Body of pancreas (tissue), 4 donors: ENCODE measurements at regions not wholly inside any gene's neighbourhood (a gene's known extent, or its start where the extent isn't known, plus 50 kb on each side); places are given as distances from the start of the nearest gene placed in this dataset.

Experiments
- ATAC-seq: fragments of 150-250 bp; one replicate; pipeline ENCODE4 v1.9.1; 2016
- DNase-seq, 4 donors: peaks; one replicate each; pipeline ENCODE4 v3.0.0-alpha.2; 2019
- H3K27ac ChIP-seq, 4 donors: fragments of 200-600 bp; sonication (generic); 1 replicate in 3 of 4; 2 replicates in 1 of 4; pipeline versions ENCODE4 v1.5.1 to v1.6.1; 2016 to 2019; ENCODE audit warnings: mild to moderate bottlenecking in 1 of 4, mixed read lengths in 1 of 4, moderate library complexity in 1 of 4
- H3K27me3 ChIP-seq, 2 donors: fragments of 200-600 bp; sonication (generic); one replicate each; pipeline ENCODE4 v1.6.0; 2016; ENCODE audit warnings: mild to moderate bottlenecking in 1 of 2
- H3K36me3 ChIP-seq, 2 donors: fragments of 200-600 bp; sonication (generic); replicated peaks in 1 of 2; 2 replicates each; pipeline ENCODE4 v1.5.1; 2016; ENCODE audit warnings: low read depth in 2 of 2; ENCODE audit not compliant: insufficient read depth in 1 of 2
- H3K4me1 ChIP-seq: fragments of 200-600 bp; sonication (generic); one replicate; pipeline ENCODE4 v1.6.0; 2016
- H3K4me3 ChIP-seq, 2 donors: fragments of 200-600 bp; sonication (generic); 1 replicate in 1 of 2; 2 replicates in 1 of 2; pipeline ENCODE4 v1.5.1; 2016 to 2019
- H3K9me3 ChIP-seq, 3 donors: fragments of 200-600 bp; sonication (generic); 1 replicate in 2 of 3; 2 replicates in 1 of 3; pipeline ENCODE4 v1.5.1; 2016
- CTCF ChIP-seq, 7 experiments: fragments of 450-650 bp in 4 of 7; fragments of 200-600 bp in 3 of 7; sonication (generic) in 3 of 7; IDR thresholded peaks; one replicate each; pipeline ENCODE4 v1.5.1; 2016 to 2019; ENCODE audit warnings: antibody characterized with exemption in 7 of 7
- POLR2A ChIP-seq, 3 donors: fragments of 450-650 bp; IDR thresholded peaks; one replicate each; pipeline ENCODE4 v1.6.1; 2016; ENCODE audit warnings: antibody characterized with exemption in 3 of 3, mild to moderate bottlenecking in 2 of 3
- WGBS, 2 donors: methylation state at CpG; one replicate each; pipeline ENCODE4 v1.1.5; 2017; 5-methylcytosine and 5-hydroxymethylcytosine counted together
- intact Hi-C: fragments of 100-400 bp; cut with DNase I; formaldehyde crosslinking; loops from one replicate; pipeline ENCODE4 v1.15.1; 2023

- no peaks in the 10 kb centered on the region for H3K9me3 ChIP-seq
- no peak for ATAC-seq
- 85 to 91% methylated on average over 1 of the region's 1 CpG for WGBS, 2 donors
- no peak overlapping the region for H3K4me3 ChIP-seq
- H3K27me3 ChIP-seq: no peaks in the 10 kb centered on the region
- H3K4me1 ChIP-seq: no peaks in the 10 kb centered on the region
- H3K36me3 ChIP-seq: no peaks in the 10 kb centered on the region
- no peak for DNase-seq
- TF ChIP-seq POLR2A (IDR thresholded peaks at IDR 0.05) (no peak), CTCF (IDR thresholded peaks at IDR 0.05) (no peak)
- no peak overlapping the region for H3K27ac ChIP-seq
- intact Hi-C loops: no loop called here
Observed at GRCh38 chr3:56858331-56858730, 56.6 kb upstream of the ARHGEF3 start.

- H3K4me1 ChIP-seq: no peaks in the 10 kb centered on the region
- TF ChIP-seq POLR2A (IDR thresholded peaks at IDR 0.05) (no peak), CTCF (IDR thresholded peaks at IDR 0.05) (no peak)
- no peaks in the 10 kb centered on the region for H3K27me3 ChIP-seq
- H3K9me3 ChIP-seq: no peaks in the 10 kb centered on the region
- intact Hi-C loops: no loop called here
- no peak for ATAC-seq
- no peak for DNase-seq
- no peak overlapping the region for H3K27ac ChIP-seq
- 84 to 85% methylated on average over 4 of the region's 4 CpGs for WGBS, 2 donors
- no peaks in the 10 kb centered on the region for H3K36me3 ChIP-seq
- no peak overlapping the region for H3K4me3 ChIP-seq
Observed at GRCh38 chr3:56857178-56857577, 55.4 kb upstream of the ARHGEF3 start.

- Histone ChIP-seq H3K9me3 (no peaks in the 10 kb centered on the region), H3K4me1 (no peaks in the 10 kb centered on the region), H3K36me3 (no peaks in the 10 kb centered on the region), H3K27ac (no peak overlapping the region), H3K4me3 (no peak overlapping the region), H3K27me3 (no peaks in the 10 kb centered on the region)
- TF ChIP-seq CTCF (IDR thresholded peaks at IDR 0.05): no peak
- TF ChIP-seq POLR2A (IDR thresholded peaks at IDR 0.05): no peak
- ATAC-seq: no peak
- intact Hi-C loops: no loop called here
- DNase-seq: no peak
Observed at GRCh38 chr3:56856752-56857151, 55.0 kb upstream of the ARHGEF3 start.

- TF ChIP-seq CTCF (IDR thresholded peaks at IDR 0.05) (peak in 4 of 7 experiments; percentile 5 to 30 (median 14)), POLR2A (IDR thresholded peaks at IDR 0.05) (no peak)
- intact Hi-C loops: no loop called here
- no peaks in the 10 kb centered on the region for H3K4me1 ChIP-seq
- H3K36me3 ChIP-seq: no peaks in the 10 kb centered on the region
- DNase-seq (no peak), ATAC-seq (no peak)
- no peak overlapping the region for H3K27ac ChIP-seq
- H3K9me3 ChIP-seq: no peaks in the 10 kb centered on the region
- no peak overlapping the region for H3K4me3 ChIP-seq
- WGBS, 2 donors: 68 to 81% methylated on average over 9 of the region's 9 CpGs
- no peaks in the 10 kb centered on the region for H3K27me3 ChIP-seq
Observed at GRCh38 chr3:56855856-56856512, 54.2 kb upstream of the ARHGEF3 start.
